ENCODE measurements at regions not wholly inside any gene's neighbourhood (a gene's known extent, or its start where the extent isn't known, plus 50 kb on each side); places are given as distances from the start of the nearest gene placed in this dataset.

DNA sequence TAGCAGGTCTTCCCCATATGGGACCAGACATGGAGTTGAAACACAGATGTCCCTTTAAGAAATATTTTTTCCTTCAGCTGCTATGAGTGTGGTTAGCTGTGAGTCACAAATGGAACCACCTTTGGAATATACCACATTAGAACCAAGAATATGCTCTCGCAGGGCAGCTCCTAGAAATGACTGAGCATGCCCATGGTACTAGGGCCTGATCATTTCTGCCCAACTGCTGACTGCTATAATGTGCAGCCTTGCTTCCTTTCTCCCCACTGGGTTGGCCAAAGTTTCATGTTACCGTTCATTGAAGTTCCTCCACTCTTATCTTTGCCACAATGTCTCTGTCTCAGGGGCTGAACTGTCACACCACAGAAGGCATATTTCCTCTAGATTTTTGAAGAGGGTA lies 1074.6 kb downstream of the FLRT2 start:
- Histone ChIP-seq H4K20me1 (ENCODE audit: control insufficient read depth, insufficient read depth, low read depth, low read length) (no peaks in the 10 kb centered on the region), H3K4me2 (ENCODE audit: low read length) (no peak overlapping the region), H3K4me1 (ENCODE audit: control insufficient read depth, low read length) (no peaks in the 10 kb centered on the region), H3K9me2 (replicated peaks; ENCODE audit: control insufficient read depth, low read length) (no peaks in the 10 kb centered on the region), H3K4me3 (ENCODE audit: low read length) (no peak overlapping the region), H3F3A (ENCODE audit: control insufficient read depth, insufficient read depth) (no peaks in the 10 kb centered on the region), H3K27me3 (ENCODE audit: control insufficient read depth, low read length) (no peaks in the 10 kb centered on the region), H3K9me3 (ENCODE audit: control insufficient read depth, insufficient read depth, low read length) (no peaks in the 10 kb centered on the region), H3K27ac (ENCODE audit: low read depth, low read length) (no peak overlapping the region), H3K79me2 (ENCODE audit: control insufficient read depth, low read length) (no peaks in the 10 kb centered on the region), H3K36me3 (ENCODE audit: control insufficient read depth, low read length) (no peaks in the 10 kb centered on the region)
- TF ChIP-seq, protein P1, sequence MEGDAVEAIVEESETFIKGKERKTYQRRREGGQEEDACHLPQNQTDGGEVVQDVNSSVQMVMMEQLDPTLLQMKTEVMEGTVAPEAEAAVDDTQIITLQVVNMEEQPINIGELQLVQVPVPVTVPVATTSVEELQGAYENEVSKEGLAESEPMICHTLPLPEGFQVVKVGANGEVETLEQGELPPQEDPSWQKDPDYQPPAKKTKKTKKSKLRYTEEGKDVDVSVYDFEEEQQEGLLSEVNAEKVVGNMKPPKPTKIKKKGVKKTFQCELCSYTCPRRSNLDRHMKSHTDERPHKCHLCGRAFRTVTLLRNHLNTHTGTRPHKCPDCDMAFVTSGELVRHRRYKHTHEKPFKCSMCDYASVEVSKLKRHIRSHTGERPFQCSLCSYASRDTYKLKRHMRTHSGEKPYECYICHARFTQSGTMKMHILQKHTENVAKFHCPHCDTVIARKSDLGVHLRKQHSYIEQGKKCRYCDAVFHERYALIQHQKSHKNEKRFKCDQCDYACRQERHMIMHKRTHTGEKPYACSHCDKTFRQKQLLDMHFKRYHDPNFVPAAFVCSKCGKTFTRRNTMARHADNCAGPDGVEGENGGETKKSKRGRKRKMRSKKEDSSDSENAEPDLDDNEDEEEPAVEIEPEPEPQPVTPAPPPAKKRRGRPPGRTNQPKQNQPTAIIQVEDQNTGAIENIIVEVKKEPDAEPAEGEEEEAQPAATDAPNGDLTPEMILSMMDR (IDR thresholded peaks at IDR 0.05; ENCODE audit: low read depth, low read length, poor library complexity, severe bottlenecking): no peak
- no peak for TF ChIP-seq EZH2phosphoT487 (IDR thresholded peaks at IDR 0.05; ENCODE audit: borderline replicate concordance, low read length)

DNA sequence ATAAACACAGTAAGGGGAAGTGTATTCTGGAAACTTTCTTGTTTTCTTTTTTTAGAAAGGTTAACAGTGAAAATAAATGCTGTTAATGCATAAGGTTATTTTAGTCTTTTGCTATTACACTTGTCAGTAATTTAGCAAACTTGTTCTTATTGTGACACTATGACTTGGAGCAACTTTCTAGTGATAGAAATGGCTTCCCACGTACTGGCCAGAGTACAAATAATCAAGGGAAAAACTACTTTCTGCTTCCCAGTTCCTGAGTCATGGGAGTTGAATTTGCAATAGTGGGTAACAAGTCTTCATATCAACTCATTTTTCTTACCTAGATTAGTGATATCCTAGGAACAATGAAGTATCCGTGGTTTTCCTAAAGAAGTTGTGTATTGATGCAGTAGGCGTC lies 1072.3 kb downstream of the FLRT2 start:
- Histone ChIP-seq H4K20me1 (ENCODE audit: control insufficient read depth, insufficient read depth, low read depth, low read length) (no peaks in the 10 kb centered on the region), H3K9me2 (replicated peaks; ENCODE audit: control insufficient read depth, low read length) (no peaks in the 10 kb centered on the region), H3K27me3 (ENCODE audit: control insufficient read depth, low read length) (no peaks in the 10 kb centered on the region), H3K36me3 (ENCODE audit: control insufficient read depth, low read length) (no peaks in the 10 kb centered on the region), H3K4me1 (ENCODE audit: control insufficient read depth, low read length) (no peaks in the 10 kb centered on the region), H3F3A (ENCODE audit: control insufficient read depth, insufficient read depth) (no peaks in the 10 kb centered on the region), H3K4me2 (ENCODE audit: low read length) (no peak overlapping the region), H3K79me2 (ENCODE audit: control insufficient read depth, low read length) (no peaks in the 10 kb centered on the region), H3K4me3 (ENCODE audit: low read length) (no peak overlapping the region), H3K27ac (ENCODE audit: low read depth, low read length) (no peak overlapping the region), H3K9me3 (ENCODE audit: control insufficient read depth, insufficient read depth, low read length) (no peaks in the 10 kb centered on the region)
- TF ChIP-seq EZH2phosphoT487 (IDR thresholded peaks at IDR 0.05; ENCODE audit: borderline replicate concordance, low read length): no peak

DNA sequence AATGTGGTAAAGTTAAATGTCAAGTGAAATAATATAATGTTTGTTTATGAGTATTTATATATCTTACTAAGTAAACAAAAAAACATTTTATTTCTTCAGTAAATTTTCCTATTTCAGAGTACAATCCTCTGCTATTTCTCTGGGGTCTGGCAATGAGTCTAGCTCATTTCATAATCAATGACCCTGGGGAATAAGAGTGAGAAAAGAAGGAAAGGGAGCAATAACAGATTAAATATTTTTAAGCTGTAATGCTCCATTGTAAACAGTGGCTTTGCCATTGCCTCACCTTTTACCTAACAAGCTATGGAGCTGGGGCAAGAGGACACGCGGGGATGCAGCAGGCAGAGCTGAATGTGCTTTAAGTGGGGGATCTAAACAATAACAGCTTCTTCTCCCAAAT lies 1071.9 kb downstream of the FLRT2 start:
- Histone ChIP-seq H3K4me3 (ENCODE audit: low read length) (no peak overlapping the region), H3K36me3 (ENCODE audit: control insufficient read depth, low read length) (no peaks in the 10 kb centered on the region), H3K4me2 (ENCODE audit: low read length) (no peak overlapping the region), H3K4me1 (ENCODE audit: control insufficient read depth, low read length) (no peaks in the 10 kb centered on the region), H3K27me3 (ENCODE audit: control insufficient read depth, low read length) (no peaks in the 10 kb centered on the region), H3F3A (ENCODE audit: control insufficient read depth, insufficient read depth) (no peaks in the 10 kb centered on the region), H4K20me1 (ENCODE audit: control insufficient read depth, insufficient read depth, low read depth, low read length) (no peaks in the 10 kb centered on the region), H3K9me2 (replicated peaks; ENCODE audit: control insufficient read depth, low read length) (no peaks in the 10 kb centered on the region), H3K9me3 (ENCODE audit: control insufficient read depth, insufficient read depth, low read length) (no peaks in the 10 kb centered on the region), H3K27ac (ENCODE audit: low read depth, low read length) (no peak overlapping the region), H3K79me2 (ENCODE audit: control insufficient read depth, low read length) (no peaks in the 10 kb centered on the region)
- no peak for TF ChIP-seq EZH2phosphoT487 (IDR thresholded peaks at IDR 0.05; ENCODE audit: borderline replicate concordance, low read length)
- TF ChIP-seq, protein P1 (IDR thresholded peaks at IDR 0.05; ENCODE audit: low read depth, low read length, poor library complexity, severe bottlenecking): no peak

DNA sequence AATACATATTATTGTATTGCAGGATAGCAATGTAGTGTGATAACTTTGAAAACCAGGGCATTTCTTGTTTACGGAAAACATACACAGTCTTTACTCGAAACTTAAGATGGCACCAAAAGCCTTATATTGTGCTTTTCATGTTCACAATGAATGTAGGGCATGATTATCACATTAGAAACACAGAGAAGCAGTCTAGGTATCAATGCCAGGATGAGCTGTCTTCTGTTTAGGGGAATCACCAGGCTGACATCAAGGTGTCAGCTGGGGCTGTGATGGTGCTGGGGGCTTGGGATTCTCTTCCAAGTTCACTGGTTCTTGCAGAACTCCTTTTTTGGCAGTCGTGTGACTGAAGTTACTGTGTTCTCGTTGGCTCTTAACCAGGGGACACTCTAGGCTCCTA lies 1067.3 kb downstream of the FLRT2 start:
- H3K4me1 ChIP-seq (ENCODE audit: control insufficient read depth, low read length): no peaks in the 10 kb centered on the region
- no peaks in the 10 kb centered on the region for H3K9me2 ChIP-seq (replicated peaks; ENCODE audit: control insufficient read depth, low read length)
- no peaks in the 10 kb centered on the region for H3F3A ChIP-seq (ENCODE audit: control insufficient read depth, insufficient read depth)
- H3K27me3 ChIP-seq (ENCODE audit: control insufficient read depth, low read length): no peaks in the 10 kb centered on the region
- no peak overlapping the region for H3K4me2 ChIP-seq (ENCODE audit: low read length)
- H3K4me3 ChIP-seq (ENCODE audit: low read length): no peak overlapping the region
- H4K20me1 ChIP-seq (ENCODE audit: control insufficient read depth, insufficient read depth, low read depth, low read length): no peaks in the 10 kb centered on the region
- TF ChIP-seq, protein P1 (IDR thresholded peaks at IDR 0.05; ENCODE audit: low read depth, low read length, poor library complexity, severe bottlenecking): no peak
- no peak for TF ChIP-seq EZH2phosphoT487 (IDR thresholded peaks at IDR 0.05; ENCODE audit: borderline replicate concordance, low read length)
- no peaks in the 10 kb centered on the region for H3K36me3 ChIP-seq (ENCODE audit: control insufficient read depth, low read length)
- H3K9me3 ChIP-seq (ENCODE audit: control insufficient read depth, insufficient read depth, low read length): no peaks in the 10 kb centered on the region
- H3K27ac ChIP-seq (ENCODE audit: low read depth, low read length): no peak overlapping the region
- no peaks in the 10 kb centered on the region for H3K79me2 ChIP-seq (ENCODE audit: control insufficient read depth, low read length)
